ENCODE measurements at regions not wholly inside any gene's neighbourhood (a gene's known extent, or its start where the extent isn't known, plus 50 kb on each side); places are given as distances from the start of the nearest gene placed in this dataset.

DNA sequence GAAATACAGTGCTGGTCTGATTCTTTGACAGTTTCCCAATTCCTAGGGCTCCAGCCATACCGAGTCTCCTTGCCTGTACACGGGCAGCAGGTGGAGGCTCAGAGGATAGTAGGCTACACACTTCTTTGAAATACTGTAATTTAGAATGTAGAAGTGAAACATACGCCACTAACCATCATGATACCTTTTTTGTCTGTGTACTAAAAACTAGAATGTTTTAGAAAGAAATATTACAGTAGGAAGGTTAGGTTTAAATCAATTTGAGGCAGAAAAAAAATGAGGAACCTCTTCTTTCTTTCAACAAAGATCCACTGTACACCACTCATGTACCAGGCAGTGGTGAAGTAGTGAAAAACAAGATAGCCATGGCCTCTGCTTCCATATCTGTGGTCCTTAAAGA lies 354.7 kb downstream of the MCTP2 start:
- no peaks in the 10 kb centered on the region for H3K4me1 ChIP-seq (replicated peaks)
- H3K27me3 ChIP-seq (replicated peaks; ENCODE audit: insufficient read depth): no peaks in the 10 kb centered on the region
- intact Hi-C loops (cut with DNase I): no loop called here
- 79% methylated on average over 3 of the region's 3 CpGs for WGBS
- DNase-seq (ENCODE audit: low spot score): no peak
- H3K4me3 ChIP-seq: no peak overlapping the region
- no peak overlapping the region for H3K27ac ChIP-seq
- TF ChIP-seq CTCF (IDR thresholded peaks at IDR 0.05): no peak
- TF ChIP-seq POLR2AphosphoS5 (IDR thresholded peaks at IDR 0.05): no peak
- TF ChIP-seq POLR2A (IDR thresholded peaks at IDR 0.05): no peak
- no peaks in the 10 kb centered on the region for H3K36me3 ChIP-seq
- H3K9me3 ChIP-seq: no peaks in the 10 kb centered on the region

- Histone ChIP-seq H3K4me3 (no peak overlapping the region), H3K36me3 (no peaks in the 10 kb centered on the region), H3K4me1 (replicated peaks) (no peaks in the 10 kb centered on the region), H3K9me3 (no peaks in the 10 kb centered on the region), H3K27me3 (replicated peaks; ENCODE audit: insufficient read depth) (no peaks in the 10 kb centered on the region), H3K27ac (no peak overlapping the region)
- no peak for DNase-seq (ENCODE audit: low spot score)
- TF ChIP-seq CTCF (IDR thresholded peaks at IDR 0.05) (no peak), POLR2AphosphoS5 (IDR thresholded peaks at IDR 0.05) (no peak), POLR2A (IDR thresholded peaks at IDR 0.05) (no peak)
- WGBS: 61% methylated on average over 2 of the region's 2 CpGs
- intact Hi-C loops (cut with DNase I): no loop called here
These were observed 355.8 kb downstream of the MCTP2 start for GRCh38 chr15:94587113-94587512.

GRCh38 chr15:94588993-94589392 lies 357.6 kb downstream of the MCTP2 start:
- intact Hi-C loops (cut with DNase I): no loop called here
- no peak for DNase-seq (ENCODE audit: low spot score)
- TF ChIP-seq POLR2AphosphoS5 (IDR thresholded peaks at IDR 0.05): no peak
- no peak for TF ChIP-seq CTCF (IDR thresholded peaks at IDR 0.05)
- TF ChIP-seq POLR2A (IDR thresholded peaks at IDR 0.05): no peak
- Histone ChIP-seq H3K36me3 (no peaks in the 10 kb centered on the region), H3K4me3 (no peak overlapping the region), H3K9me3 (no peaks in the 10 kb centered on the region), H3K27me3 (replicated peaks; ENCODE audit: insufficient read depth) (no peaks in the 10 kb centered on the region), H3K4me1 (replicated peaks) (no peaks in the 10 kb centered on the region), H3K27ac (no peak overlapping the region)
- WGBS: 76% methylated on average over 4 of the region's 4 CpGs

GRCh38 chr15:94592495-94592894 lies 361.1 kb downstream of the MCTP2 start:
- Histone ChIP-seq H3K4me3 (no peak overlapping the region), H3K27ac (no peak overlapping the region), H3K9me3 (no peaks in the 10 kb centered on the region), H3K4me1 (replicated peaks) (no peaks in the 10 kb centered on the region), H3K36me3 (no peaks in the 10 kb centered on the region), H3K27me3 (replicated peaks; ENCODE audit: insufficient read depth) (no peaks in the 10 kb centered on the region)
- DNase-seq (ENCODE audit: low spot score): no peak
- intact Hi-C loops (cut with DNase I): no loop called here
- no peak for TF ChIP-seq CTCF (IDR thresholded peaks at IDR 0.05)
- TF ChIP-seq POLR2A (IDR thresholded peaks at IDR 0.05): no peak
- TF ChIP-seq POLR2AphosphoS5 (IDR thresholded peaks at IDR 0.05): no peak

- WGBS: 94% methylated on average over 1 of the region's 1 CpG
- H3K27me3 ChIP-seq (replicated peaks; ENCODE audit: insufficient read depth): no peaks in the 10 kb centered on the region
- TF ChIP-seq POLR2AphosphoS5 (IDR thresholded peaks at IDR 0.05): no peak
- TF ChIP-seq CTCF (IDR thresholded peaks at IDR 0.05): no peak
- TF ChIP-seq POLR2A (IDR thresholded peaks at IDR 0.05): no peak
- H3K9me3 ChIP-seq: no peaks in the 10 kb centered on the region
- intact Hi-C loops (cut with DNase I): no loop called here
- no peak overlapping the region for H3K4me3 ChIP-seq
- DNase-seq (ENCODE audit: low spot score): no peak
- H3K27ac ChIP-seq: no peak overlapping the region
- no peaks in the 10 kb centered on the region for H3K36me3 ChIP-seq
- H3K4me1 ChIP-seq (replicated peaks): no peaks in the 10 kb centered on the region
These were observed 365.3 kb downstream of the MCTP2 start for GRCh38 chr15:94596707-94597106.
